ENCODE measurements at regions not wholly inside any gene's neighbourhood (a gene's known extent, or its start where the extent isn't known, plus 50 kb on each side); places are given as distances from the start of the nearest gene placed in this dataset.

DNA sequence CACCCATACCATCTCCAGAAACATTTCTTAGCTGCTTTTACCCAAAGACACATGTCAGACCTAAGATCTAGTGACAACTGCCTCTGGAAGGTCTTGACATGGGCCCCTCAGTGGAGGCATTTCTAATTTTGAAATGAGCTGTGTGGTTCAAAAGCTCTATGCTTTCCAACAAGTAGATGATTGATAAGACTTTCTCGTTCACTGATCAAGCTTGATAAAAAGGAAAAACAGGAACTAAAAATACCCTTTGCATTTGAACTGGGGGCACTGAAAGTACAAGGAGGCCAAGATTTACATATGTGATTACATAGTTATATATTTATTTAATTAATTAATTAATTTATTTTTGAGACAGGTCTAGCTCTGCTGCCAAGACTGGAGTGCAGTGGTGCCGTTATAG, 61.3 kb upstream of the SCOC start:
- TF ChIP-seq, protein P1, sequence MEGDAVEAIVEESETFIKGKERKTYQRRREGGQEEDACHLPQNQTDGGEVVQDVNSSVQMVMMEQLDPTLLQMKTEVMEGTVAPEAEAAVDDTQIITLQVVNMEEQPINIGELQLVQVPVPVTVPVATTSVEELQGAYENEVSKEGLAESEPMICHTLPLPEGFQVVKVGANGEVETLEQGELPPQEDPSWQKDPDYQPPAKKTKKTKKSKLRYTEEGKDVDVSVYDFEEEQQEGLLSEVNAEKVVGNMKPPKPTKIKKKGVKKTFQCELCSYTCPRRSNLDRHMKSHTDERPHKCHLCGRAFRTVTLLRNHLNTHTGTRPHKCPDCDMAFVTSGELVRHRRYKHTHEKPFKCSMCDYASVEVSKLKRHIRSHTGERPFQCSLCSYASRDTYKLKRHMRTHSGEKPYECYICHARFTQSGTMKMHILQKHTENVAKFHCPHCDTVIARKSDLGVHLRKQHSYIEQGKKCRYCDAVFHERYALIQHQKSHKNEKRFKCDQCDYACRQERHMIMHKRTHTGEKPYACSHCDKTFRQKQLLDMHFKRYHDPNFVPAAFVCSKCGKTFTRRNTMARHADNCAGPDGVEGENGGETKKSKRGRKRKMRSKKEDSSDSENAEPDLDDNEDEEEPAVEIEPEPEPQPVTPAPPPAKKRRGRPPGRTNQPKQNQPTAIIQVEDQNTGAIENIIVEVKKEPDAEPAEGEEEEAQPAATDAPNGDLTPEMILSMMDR (conservative IDR thresholded peaks at IDR 0.05; ENCODE audit: low read length), result no peak
- TF ChIP-seq EZH2phosphoT487 (IDR thresholded peaks at IDR 0.05; ENCODE audit: borderline replicate concordance), result no peak

Data from Loucy (cell line).